ENCODE measurements at regions not wholly inside any gene's neighbourhood (a gene's known extent, or its start where the extent isn't known, plus 50 kb on each side); places are given as distances from the start of the nearest gene placed in this dataset.
"Not testable (repeated sequence)": the region's sequence is repeated elsewhere in the genome, so short reads cannot be mapped to it uniquely, and the experiment has no call there.

DNA sequence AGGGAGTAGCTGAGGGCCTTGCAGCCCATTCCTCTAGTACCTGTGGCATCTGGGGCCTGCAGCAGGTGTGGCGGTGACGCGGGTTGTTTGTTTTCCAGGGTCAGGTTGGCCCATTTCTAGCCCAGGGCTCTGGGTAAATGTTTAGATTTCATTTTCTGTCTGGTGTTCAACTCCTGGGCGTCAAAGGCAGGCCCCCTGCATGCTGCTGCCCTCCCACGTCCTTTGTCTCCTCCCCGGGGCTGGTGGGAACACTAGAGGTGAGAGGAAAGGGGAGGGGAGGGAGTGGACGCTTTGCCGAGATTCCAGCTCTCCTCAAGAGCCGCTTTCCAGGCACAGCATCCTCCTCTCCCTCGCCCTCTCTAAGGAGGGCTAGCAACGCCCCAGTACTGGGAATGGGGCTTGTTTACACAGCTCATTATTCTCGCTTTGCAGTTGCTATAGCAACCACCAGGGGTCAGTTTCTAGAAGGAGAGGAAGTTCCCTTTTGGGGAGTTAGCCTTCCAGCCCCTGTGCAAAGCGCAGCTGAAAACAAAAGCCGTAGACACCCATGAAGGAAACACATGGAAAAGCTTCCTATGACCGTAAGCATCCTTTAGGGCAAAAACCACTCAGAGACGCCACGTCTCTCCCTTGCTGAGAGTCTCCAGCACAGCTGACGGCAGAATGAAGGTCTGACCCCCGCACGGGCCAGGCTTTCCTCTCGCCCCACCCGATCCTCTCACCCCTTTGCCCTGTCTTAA, 170.6 kb downstream of the LY86 start:
- H3K9me3 Mint-ChIP-seq (ENCODE audit: low read depth) = peaks cover 3% of the 10 kb centered on the region
- peak; percentile 37 for DNase-seq (ENCODE audit: low spot score, unreplicated experiment)
- H3K27ac Mint-ChIP-seq = peak overlapping the region; percentile 97
- peak overlapping the region; percentile 32 for H3K4me3 Mint-ChIP-seq (ENCODE audit: low read depth)
- no peaks in the 10 kb centered on the region for H3K36me3 Mint-ChIP-seq (ENCODE audit: insufficient read depth)
- H3K27me3 Mint-ChIP-seq = peaks cover 3% of the 10 kb centered on the region
- TF ChIP-seq, protein P1, sequence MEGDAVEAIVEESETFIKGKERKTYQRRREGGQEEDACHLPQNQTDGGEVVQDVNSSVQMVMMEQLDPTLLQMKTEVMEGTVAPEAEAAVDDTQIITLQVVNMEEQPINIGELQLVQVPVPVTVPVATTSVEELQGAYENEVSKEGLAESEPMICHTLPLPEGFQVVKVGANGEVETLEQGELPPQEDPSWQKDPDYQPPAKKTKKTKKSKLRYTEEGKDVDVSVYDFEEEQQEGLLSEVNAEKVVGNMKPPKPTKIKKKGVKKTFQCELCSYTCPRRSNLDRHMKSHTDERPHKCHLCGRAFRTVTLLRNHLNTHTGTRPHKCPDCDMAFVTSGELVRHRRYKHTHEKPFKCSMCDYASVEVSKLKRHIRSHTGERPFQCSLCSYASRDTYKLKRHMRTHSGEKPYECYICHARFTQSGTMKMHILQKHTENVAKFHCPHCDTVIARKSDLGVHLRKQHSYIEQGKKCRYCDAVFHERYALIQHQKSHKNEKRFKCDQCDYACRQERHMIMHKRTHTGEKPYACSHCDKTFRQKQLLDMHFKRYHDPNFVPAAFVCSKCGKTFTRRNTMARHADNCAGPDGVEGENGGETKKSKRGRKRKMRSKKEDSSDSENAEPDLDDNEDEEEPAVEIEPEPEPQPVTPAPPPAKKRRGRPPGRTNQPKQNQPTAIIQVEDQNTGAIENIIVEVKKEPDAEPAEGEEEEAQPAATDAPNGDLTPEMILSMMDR (IDR thresholded peaks at IDR 0.05; ENCODE audit: unreplicated experiment) = peak; percentile 48
- H3K4me1 Mint-ChIP-seq (ENCODE audit: low read depth) = peaks cover 23% of the 10 kb centered on the region

DNA sequence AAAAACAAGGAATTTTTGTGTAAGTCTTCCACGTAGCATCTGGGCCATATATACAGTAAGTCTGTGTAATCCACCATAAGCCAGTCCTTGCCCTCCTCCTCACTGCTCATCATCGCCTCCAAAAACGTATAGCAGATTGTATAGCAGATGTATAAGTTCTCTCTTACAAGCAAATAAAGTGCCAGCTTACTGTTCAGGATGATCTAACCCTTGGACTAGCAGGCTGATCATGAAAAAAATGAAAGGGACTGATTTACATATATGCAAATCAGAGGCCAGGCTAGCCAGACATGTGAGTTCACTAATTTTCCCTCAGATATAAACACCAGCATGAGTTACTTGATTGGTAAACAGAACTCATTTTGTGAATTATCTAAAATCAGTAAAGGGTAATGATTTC, 171.5 kb downstream of the LY86 start:
- H3K4me1 Mint-ChIP-seq (ENCODE audit: low read depth) = peaks cover 23% of the 10 kb centered on the region
- H3K36me3 Mint-ChIP-seq (ENCODE audit: insufficient read depth) = no peaks in the 10 kb centered on the region
- peaks cover 3% of the 10 kb centered on the region for H3K9me3 Mint-ChIP-seq (ENCODE audit: low read depth)
- no peak overlapping the region for H3K4me3 Mint-ChIP-seq (ENCODE audit: low read depth)
- peak overlapping the region; percentile 16 for H3K27ac Mint-ChIP-seq
- H3K27me3 Mint-ChIP-seq = peaks cover 3% of the 10 kb centered on the region
- DNase-seq (ENCODE audit: low spot score, unreplicated experiment) = no peak
- TF ChIP-seq, protein P1 (IDR thresholded peaks at IDR 0.05; ENCODE audit: unreplicated experiment) = no peak

GRCh38 chr6:6762566-6762965, 174.0 kb downstream of the LY86 start:
- not testable (repeated sequence) for DNase-seq (ENCODE audit: low spot score, unreplicated experiment); H3K9me3 Mint-ChIP-seq (ENCODE audit: low read depth)
- peaks cover 23% of the 10 kb centered on the region for H3K4me1 Mint-ChIP-seq (ENCODE audit: low read depth)

GRCh38 chr6:6764764-6765434, 176.4 kb downstream of the LY86 start:
- H3K27ac Mint-ChIP-seq = no peak overlapping the region
- no peak overlapping the region for H3K4me3 Mint-ChIP-seq (ENCODE audit: low read depth)
- TF ChIP-seq, protein P1 (IDR thresholded peaks at IDR 0.05; ENCODE audit: unreplicated experiment) = no peak
- H3K9me3 Mint-ChIP-seq (ENCODE audit: low read depth) = peaks cover 3% of the 10 kb centered on the region
- peaks cover 3% of the 10 kb centered on the region for H3K27me3 Mint-ChIP-seq
- no peak for DNase-seq (ENCODE audit: low spot score, unreplicated experiment)
- no peaks in the 10 kb centered on the region for H3K36me3 Mint-ChIP-seq (ENCODE audit: insufficient read depth)
- peaks cover 4% of the 10 kb centered on the region for H3K4me1 Mint-ChIP-seq (ENCODE audit: low read depth)

More at GRCh38 chr6:6762566-6762965, 174.0 kb downstream of the LY86 start:
- not testable (repeated sequence) for H3K4me3 Mint-ChIP-seq (ENCODE audit: low read depth); H3K36me3 Mint-ChIP-seq (ENCODE audit: insufficient read depth); H3K27me3 Mint-ChIP-seq; H3K27ac Mint-ChIP-seq

- TF ChIP-seq, protein P1 (IDR thresholded peaks at IDR 0.05; ENCODE audit: unreplicated experiment) = no peak
- no peak overlapping the region for H3K4me3 Mint-ChIP-seq (ENCODE audit: low read depth)
- no peak overlapping the region for H3K27ac Mint-ChIP-seq
- DNase-seq (ENCODE audit: low spot score, unreplicated experiment) = no peak
- peaks cover 2% of the 10 kb centered on the region for H3K4me1 Mint-ChIP-seq (ENCODE audit: low read depth)
- H3K9me3 Mint-ChIP-seq (ENCODE audit: low read depth) = peaks cover 6% of the 10 kb centered on the region
- peaks cover 8% of the 10 kb centered on the region for H3K27me3 Mint-ChIP-seq
- no peaks in the 10 kb centered on the region for H3K36me3 Mint-ChIP-seq (ENCODE audit: insufficient read depth)
Observed at GRCh38 chr6:6766230-6766905, 177.8 kb downstream of the LY86 start.

All from progenitor cell of endocrine pancreas (in vitro differentiated cells).